ENCODE measurements at regions not wholly inside any gene's neighbourhood (a gene's known extent, or its start where the extent isn't known, plus 50 kb on each side); places are given as distances from the start of the nearest gene placed in this dataset.

DNA sequence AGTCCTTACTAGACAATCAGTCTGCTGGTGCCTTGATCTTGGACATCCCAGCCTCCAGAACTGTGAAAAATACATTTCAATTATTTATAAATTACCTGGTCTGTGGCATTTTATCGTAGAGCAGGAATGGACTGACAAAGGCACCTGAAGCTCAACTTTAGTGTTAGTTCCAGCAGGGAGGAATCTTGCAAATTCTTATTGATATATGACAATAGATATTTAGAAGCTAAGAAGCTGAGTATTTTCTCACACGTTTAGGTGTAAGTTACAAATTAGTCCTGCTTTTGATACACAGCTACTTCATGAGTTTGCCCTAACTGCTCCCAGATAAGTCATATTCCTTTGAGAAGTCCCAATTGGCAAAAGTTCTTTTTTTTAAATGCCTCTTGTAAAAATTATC lies 138.0 kb upstream of the ZNF217 start:
- TF ChIP-seq POLR2A (IDR thresholded peaks at IDR 0.05; ENCODE audit: low read depth, low read length) (no peak), POLR2AphosphoS5 (IDR thresholded peaks at IDR 0.05; ENCODE audit: low read depth, low read length) (no peak), TAF1 (IDR thresholded peaks at IDR 0.05; ENCODE audit: low read depth, low read length) (no peak)
